K562 (cell line): ENCODE measurements at regions not wholly inside any gene's neighbourhood (a gene's known extent, or its start where the extent isn't known, plus 50 kb on each side); places are given as distances from the start of the nearest gene placed in this dataset.

ENCODE experiments used
- ATAC-seq: fragments of 200-7000 bp; cut with Tn5 transposase; 3 replicates; pipeline ENCODE4 v1.9.1; 2020; ENCODE audit warnings: moderate library complexity
- BruUV-seq: library from RNA; stranded (reverse); fragments of 400-500 nt; replicated peaks from 2 replicates; lab custom pipeline; 2021; lab: Mats Ljungman, UMichigan
- CTCF ChIA-PET: fragments of 300-600 bp; formaldehyde crosslinking; extraction: SDS; loops from one replicate; lab custom pipeline; 2021; ENCODE audit warnings: low intra/inter-chr PET ratio; lab: Yijun Ruan, JAX
- POLR2A ChIA-PET: fragments of 300-600, 350-650 bp; sonication (Branson Sonifier 250); formaldehyde crosslinking; extraction: SDS; loops from one replicate; lab custom pipeline; 2021; ENCODE audit warnings: antibody characterized with exemption, inconsistent platforms; lab: Yijun Ruan, JAX
- DNase-seq, 4 experiments: peaks; one replicate each; pipeline versions ENCODE4 v3.0.0 to v3.0.0-alpha.2; 2011 to 2018; ENCODE audit warnings: low spot score in 3 of 4, mixed read lengths in 3 of 4; ENCODE audit errors: extremely low read depth in 1 of 4
- FAIRE-seq: peaks from 2 replicates; lab custom pipeline; 2011; peaks lifted over from hg19 to GRCh38; lab: Jason Lieb, UNC
- H2AFZ ChIP-seq: 2 replicates; pipeline ENCODE4 v1.6.0; 2011; ENCODE audit warnings: low read depth, low read length, control low read depth, inconsistent platforms
- H3K27ac ChIP-seq: fragments of 200-600 bp; 3 replicates; pipeline ENCODE4 v1.8.0; 2011; ENCODE audit warnings: low read depth, mild to moderate bottlenecking, control low read depth, inconsistent platforms, low read length, moderate library complexity, mixed read lengths; ENCODE audit errors: extremely low read depth
- H3K27me3 ChIP-seq, 2 experiments: fragments of 300-600 bp in 1 of 2; 2 replicates in 1 of 2; 3 replicates in 1 of 2; pipeline versions ENCODE4 v1.6.0 to v1.8.0; 2011; ENCODE audit warnings: inconsistent platforms in 2 of 2, low read length in 2 of 2, mild to moderate bottlenecking in 1 of 2, mixed read lengths in 1 of 2, moderate library complexity in 1 of 2; ENCODE audit not compliant: control insufficient read depth in 2 of 2, insufficient read depth in 2 of 2
- H3K36me3 ChIP-seq: fragments of 300-600 bp; 3 replicates; pipeline ENCODE4 v1.8.0; 2011; ENCODE audit warnings: mild to moderate bottlenecking, low read length, inconsistent platforms; ENCODE audit not compliant: control insufficient read depth, insufficient read depth
- H3K4me1 ChIP-seq, 2 experiments: fragments of 200-600 bp in 1 of 2; replicated peaks in 1 of 2; 2 replicates in 1 of 2; 3 replicates in 1 of 2; pipeline versions ENCODE4 v1.5.1 to v1.8.0; 2011; ENCODE audit warnings: inconsistent platforms in 2 of 2, low read length in 2 of 2, mild to moderate bottlenecking in 1 of 2, mixed read lengths in 1 of 2, moderate library complexity in 1 of 2; ENCODE audit not compliant: control insufficient read depth in 2 of 2, insufficient read depth in 2 of 2
- H3K4me2 ChIP-seq: 2 replicates; pipeline ENCODE4 v1.6.1; 2011; ENCODE audit warnings: low read length, control low read depth, inconsistent platforms, mixed read lengths; ENCODE audit not compliant: insufficient read depth
- H3K4me3 ChIP-seq: fragments of 200-600 bp; sonication (generic), shearing (Covaris generic); 2 replicates; pipeline ENCODE4 v1.5.1; 2016; ENCODE audit warnings: control low read depth, inconsistent platforms
- H3K79me2 ChIP-seq: fragments of 200-600 bp; 3 replicates; pipeline ENCODE4 v1.8.0; 2011; ENCODE audit warnings: low read length, inconsistent platforms; ENCODE audit not compliant: control insufficient read depth, insufficient read depth
- H3K9ac ChIP-seq, 2 experiments: 2 replicates each; pipeline versions ENCODE4 v1.6.0 to v1.6.1; 2011; ENCODE audit warnings: low read depth in 2 of 2, low read length in 2 of 2, control low read depth in 1 of 2, inconsistent platforms in 1 of 2, mild to moderate bottlenecking in 1 of 2, mixed read lengths in 1 of 2; ENCODE audit not compliant: insufficient read depth in 1 of 2
- H3K9me1 ChIP-seq: one replicate; pipeline ENCODE4 v1.6.0; 2011; ENCODE audit warnings: inconsistent platforms, mild to moderate bottlenecking, low read length, moderate library complexity; ENCODE audit not compliant: control insufficient read depth, insufficient read depth
- H3K9me3 ChIP-seq: replicated peaks from 2 replicates; pipeline ENCODE4 v1.5.1; 2011; ENCODE audit warnings: low read depth, low read length, inconsistent platforms; ENCODE audit not compliant: control insufficient read depth, insufficient read depth
- H4K20me1 ChIP-seq: replicated peaks from 2 replicates; pipeline ENCODE4 v1.6.1; 2011; ENCODE audit warnings: low read length, inconsistent platforms, mixed read lengths; ENCODE audit not compliant: control insufficient read depth, insufficient read depth
- CC2D1A ChIP-seq: fragments of 450-650 bp; IDR thresholded peaks from 2 replicates; pipeline ENCODE4 v1.6.1; 2017; ENCODE audit warnings: mild to moderate bottlenecking
- CEBPZ ChIP-seq: fragments of 150-350 bp; IDR thresholded peaks from 2 replicates; pipeline ENCODE4 v1.6.1; 2014; ENCODE audit warnings: low read depth, mild to moderate bottlenecking, low read length, borderline replicate concordance
- ELF1 ChIP-seq: fragments of 200-800 bp; sonication (Bioruptor generic); IDR thresholded peaks from 2 replicates; pipeline ENCODE4 v1.6.1; 2016; ENCODE audit warnings: missing genetic modification characterization, missing compliant biosample characterization
- HDAC8 ChIP-seq: fragments of 450-650 bp; IDR thresholded peaks from 2 replicates; pipeline ENCODE4 v1.6.1; 2016; ENCODE audit warnings: mild to moderate bottlenecking, missing genetic modification characterization, moderate library complexity, missing compliant biosample characterization
- JUN ChIP-seq, 2 experiments: sonication (generic) in 1 of 2; formaldehyde crosslinking in 1 of 2; IDR thresholded peaks; 2 replicates each; pipeline versions ENCODE4 v1.6.1 to v1.8.0; 2012 to 2022; ENCODE audit warnings: borderline replicate concordance in 2 of 2, mild to moderate bottlenecking in 2 of 2, improper control_type of control experiment in 1 of 2, low read depth in 1 of 2, low read length in 1 of 2, missing genetic modification reagents in 1 of 2
- NFIC ChIP-seq: fragments of 450-650 bp; IDR thresholded peaks from 2 replicates; pipeline ENCODE4 v1.6.1; 2017; ENCODE audit warnings: mild to moderate bottlenecking, inconsistent platforms
- PTTG1 ChIP-seq: fragments of 450-650 bp; IDR thresholded peaks from 2 replicates; pipeline ENCODE4 v1.6.1; 2016; ENCODE audit warnings: low read depth, mild to moderate bottlenecking, missing genetic modification characterization, missing compliant biosample characterization
- RAD51 ChIP-seq: fragments of 450-650 bp; IDR thresholded peaks from 2 replicates; pipeline ENCODE4 v1.7.1; 2016; ENCODE audit warnings: low read depth, mild to moderate bottlenecking, borderline replicate concordance
- RBM34 ChIP-seq: fragments of 200-400 bp; formaldehyde crosslinking; IDR thresholded peaks from 2 replicates; pipeline ENCODE4 v1.6.1; 2018; ENCODE audit warnings: low read length, borderline replicate concordance; ENCODE audit not compliant: insufficient read depth
- RBM39 ChIP-seq: fragments of 200-400 bp; formaldehyde crosslinking; optimal IDR thresholded peaks from 2 replicates; pipeline ENCODE3; 2018; ENCODE audit warnings: low read depth, low read length
- YY1 ChIP-seq, 3 experiments: IDR thresholded peaks; 2 replicates each; pipeline ENCODE4 v1.6.1; 2011; ENCODE audit warnings: low read length in 2 of 3, mild to moderate bottlenecking in 2 of 3, moderate library complexity in 2 of 3, borderline replicate concordance in 1 of 3, control low read depth in 1 of 3, low read depth in 1 of 3; ENCODE audit not compliant: insufficient read depth in 3 of 3, insufficient replicate concordance in 2 of 3, control insufficient read depth in 1 of 3, insufficient read length in 1 of 3; ENCODE audit errors: extremely low read depth in 1 of 3
- ZBTB49 ChIP-seq: sonication (generic); formaldehyde crosslinking; IDR thresholded peaks from 2 replicates; pipeline ENCODE4 v1.8.0; 2022; ENCODE audit warnings: missing genetic modification reagents, mild to moderate bottlenecking, borderline replicate concordance
- ZNF140 ChIP-seq: fragments of 250-450 bp; sonication (Bioruptor Pico); IDR thresholded peaks from 2 replicates; pipeline ENCODE4 v1.8.0; 2021; ENCODE audit warnings: moderate library complexity, mild to moderate bottlenecking, inconsistent platforms
- ZNF184 ChIP-seq: sonication (generic); formaldehyde crosslinking; IDR thresholded peaks from 2 replicates; pipeline ENCODE4 v1.5.0; 2020; ENCODE audit warnings: missing genetic modification reagents
- whole genome bisulfite sequencing: fragments of 100-300 bp; shearing (Covaris generic); methylation state at CpG from one replicate; pipeline ENCODE4 v1.1.6; 2016; ENCODE audit warnings: low coverage, mixed read lengths; ENCODE audit not compliant: insufficient coverage; ENCODE audit errors: missing lambda C conversion rate; 5-methylcytosine and 5-hydroxymethylcytosine counted together
- in situ Hi-C: fragments of 300-500 bp; cut with MboI; formaldehyde crosslinking; loops from 4 replicates; pipeline ENCODE4 v1.15.0; 2018; ENCODE audit warnings: inconsistent platforms, mixed read lengths
- intact Hi-C: fragments of 100-400 bp; cut with micrococcal nuclease; formaldehyde crosslinking; loops from 2 replicates; pipeline ENCODE4 v1.14.2; 2022

- intact Hi-C loops (loop anchor here (1.0 to 10.0 kb wide), 6 partner anchors 133 to 1680 kb away; no protein-coding TSS in a partner anchor), in situ Hi-C loops (loop anchor here (25.0 kb wide), 1 partner anchor 410 kb away; no protein-coding TSS in a partner anchor)
- peak; percentile 78 to 93 (median 80) for DNase-seq
- H3K36me3 ChIP-seq, result no peaks in the 10 kb centered on the region
- H3K4me3 ChIP-seq, result no peak overlapping the region
- H3K27ac ChIP-seq, result no peak overlapping the region
- ATAC-seq, result peak; percentile 100
- peak overlapping the region; percentile 37; the same call in 1 of the 2 replicates for H3K4me2 ChIP-seq
- ChIA-PET POLR2A (interaction anchor here (1.0 kb wide), 1 partner anchor 262 kb away, joined by 5 read pairs; no protein-coding TSS in a partner anchor), CTCF (interaction anchor here (1.0 to 2.7 kb wide), 6 partner anchors 262 to 1680 kb away, joined by 3 to 22 read pairs (median 5); no protein-coding TSS in a partner anchor)
- H3K27me3 ChIP-seq, result no peaks in the 10 kb centered on the region
- H2AFZ ChIP-seq, result peak overlapping the region; percentile 86
- no peaks in the 10 kb centered on the region for H3K9me3 ChIP-seq
- peak; percentile 94 for FAIRE-seq
- no peaks in the 10 kb centered on the region for H3K4me1 ChIP-seq
- no peaks in the 10 kb centered on the region for H4K20me1 ChIP-seq
- no TSS peak for BruUV-seq
- H3K9me1 ChIP-seq, result no peaks in the 10 kb centered on the region
- H3K79me2 ChIP-seq, result no peaks in the 10 kb centered on the region
- WGBS, result 5% methylated on average over 4 of the region's 4 CpGs
- no peak overlapping the region for H3K9ac ChIP-seq
- TF ChIP-seq YY1 (IDR thresholded peaks at IDR 0.05; ENCODE audit: borderline replicate concordance in 1 of 3, control insufficient read depth in 1 of 3, extremely low read depth in 1 of 3, insufficient read depth in 3 of 3, insufficient read length in 1 of 3, insufficient replicate concordance in 2 of 3, low read depth in 1 of 3, low read length in 2 of 3) (peak; percentile 59 to 94 (median 88)), RAD51 (no peak), ZNF140 (CRISPR knock-in tag) (no peak), HDAC8 (tag) (no peak), RBM34 (no peak), ELF1 (tag) (no peak), JUN (IDR thresholded peaks at IDR 0.05; ENCODE audit: borderline replicate concordance, low read depth, low read length) (peak; percentile 12; the same call in 1 of the 2 replicates), JUN (CRISPR knock-in tag; IDR thresholded peaks at IDR 0.05; ENCODE audit: borderline replicate concordance) (no peak), NFIC (no peak), PTTG1 (no peak), RBM39 (no peak), CC2D1A (peak; percentile 63), CEBPZ (no peak), ZNF184 (CRISPR knock-in tag) (no peak), ZBTB49 (CRISPR knock-in tag) (no peak)
These were observed 303.5 kb upstream of the SMIM30 start for GRCh38 chr7:113421696-113422330.
